ENCODE measurements at regions not wholly inside any gene's neighbourhood (a gene's known extent, or its start where the extent isn't known, plus 50 kb on each side); places are given as distances from the start of the nearest gene placed in this dataset.

DNA sequence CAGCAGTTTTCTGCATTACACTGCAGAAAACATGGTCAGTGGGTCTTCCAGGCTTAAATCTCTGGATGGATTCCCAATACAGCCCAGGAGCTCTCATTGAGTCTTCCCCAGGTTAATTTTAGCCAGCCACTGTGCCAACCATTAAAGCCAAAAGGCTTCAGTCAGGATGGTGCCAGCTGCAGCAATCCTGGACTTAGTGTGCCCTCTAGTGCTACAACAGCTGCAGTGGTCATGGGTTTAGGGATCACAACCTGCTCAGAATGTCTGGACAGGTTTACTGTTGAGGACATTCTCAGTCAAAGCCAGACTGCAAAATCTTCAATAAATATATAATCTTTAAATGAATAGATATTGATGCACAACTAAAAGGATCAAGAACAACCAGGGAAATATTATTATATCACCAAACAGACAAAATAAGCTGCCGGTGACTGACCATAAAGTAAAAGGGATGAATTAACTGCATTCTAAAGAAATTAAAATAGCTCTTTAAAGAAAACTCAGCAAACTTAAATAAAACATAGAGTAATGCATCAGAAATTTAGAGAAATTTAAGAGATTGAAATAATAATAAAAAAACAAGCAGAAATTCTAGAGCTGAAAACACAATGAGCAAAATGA is 639.9 kb downstream of the SPOCK3 start:
- DNase-seq (ENCODE audit: insufficient read length, low spot score) = peak; percentile 63
- peak; percentile 88 for FAIRE-seq

DNA sequence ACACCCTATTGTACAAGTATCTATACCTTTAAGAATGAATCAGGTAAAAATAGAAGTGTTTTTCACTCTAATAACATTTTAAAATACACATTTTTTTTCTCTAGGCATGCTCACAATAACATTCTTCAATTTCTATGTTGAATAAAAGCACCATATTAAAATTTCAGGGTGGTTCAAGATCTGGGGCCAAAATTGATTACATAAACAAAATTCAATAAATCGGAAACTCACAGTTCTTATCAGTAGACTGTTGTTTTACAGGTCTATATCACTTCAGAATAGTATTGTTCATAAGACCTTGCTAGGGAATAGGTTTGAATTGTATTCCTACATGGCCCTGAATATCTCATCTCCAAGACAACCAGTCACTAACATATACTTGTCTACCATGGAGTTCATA is 634.0 kb downstream of the SPOCK3 start:
- no peak for FAIRE-seq
- DNase-seq (ENCODE audit: insufficient read length, low spot score) = no peak

DNA sequence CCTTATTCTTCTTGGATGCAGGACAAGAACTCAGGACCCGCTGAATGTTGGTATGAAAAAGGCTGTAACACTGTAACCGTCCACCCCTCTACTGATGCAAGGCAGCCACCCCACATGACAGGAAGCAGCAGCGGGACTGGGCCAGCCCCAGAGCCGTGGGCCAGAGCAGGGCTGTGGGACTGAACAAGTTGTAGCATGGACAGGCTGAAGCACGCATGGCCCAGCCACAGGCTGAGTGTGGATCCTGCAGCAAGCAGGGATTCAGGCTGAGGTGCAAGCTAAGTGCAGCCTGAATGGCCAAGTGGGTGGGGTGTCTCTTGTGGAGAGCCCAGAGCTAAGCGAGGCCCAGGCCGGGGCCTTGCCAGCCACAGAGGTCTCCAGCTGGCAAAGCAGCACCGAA is 632.2 kb downstream of the SPOCK3 start:
- FAIRE-seq = no peak
- no peak for DNase-seq (ENCODE audit: insufficient read length, low spot score)

DNA sequence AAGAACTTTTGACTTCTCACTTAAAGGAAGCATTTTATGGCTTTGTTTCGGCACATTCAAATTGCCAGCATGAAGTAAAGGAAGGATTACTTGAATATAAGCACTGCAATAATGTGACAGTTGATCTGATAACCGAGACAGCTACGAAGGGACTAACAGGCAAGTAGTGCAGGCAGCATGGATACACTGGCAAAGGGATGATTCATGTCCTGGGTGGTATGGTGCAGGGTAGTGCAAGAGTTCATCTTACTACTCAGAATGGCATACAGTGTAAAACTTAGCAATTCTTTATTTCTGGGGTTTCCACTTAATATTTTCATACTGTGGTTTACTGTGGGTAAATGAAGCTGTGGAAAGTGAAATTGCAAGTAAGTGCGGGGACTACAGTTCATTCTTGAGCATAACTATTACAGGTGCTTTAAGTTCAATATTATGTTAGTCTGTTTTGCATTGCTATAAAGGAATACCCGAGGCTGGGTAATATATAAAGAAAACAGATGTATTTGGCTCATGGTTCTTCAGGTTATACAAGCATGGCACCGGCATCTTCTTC is 611.8 kb downstream of the SPOCK3 start:
- peak; percentile 74 for FAIRE-seq

DNA sequence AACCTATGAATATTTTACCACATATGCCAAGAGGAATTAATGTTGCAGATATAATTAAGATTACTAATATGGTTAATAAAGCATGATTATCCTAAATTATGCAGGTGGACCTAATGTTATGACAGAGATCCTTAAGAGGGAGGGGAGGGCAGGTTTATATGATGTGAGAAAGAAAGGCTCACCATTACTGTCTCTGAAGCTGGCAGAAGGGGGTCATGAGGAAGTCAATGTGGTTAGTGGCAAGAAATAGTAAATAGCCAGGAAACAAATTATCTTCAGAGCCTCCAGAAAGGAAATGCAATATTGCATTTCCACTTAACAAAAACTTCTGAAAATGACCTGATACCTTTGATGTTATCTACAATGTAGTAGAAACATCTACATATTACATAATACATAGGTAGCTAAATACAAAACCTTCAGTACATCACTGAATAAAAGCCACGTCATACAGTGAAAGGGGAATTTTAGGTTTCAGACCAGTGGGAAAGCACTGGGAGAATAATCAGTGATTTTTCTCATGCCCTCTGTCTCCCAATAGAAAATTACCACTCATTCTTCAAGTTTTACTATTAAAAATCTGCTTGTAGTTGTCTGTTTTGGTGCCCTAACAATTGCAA is 609.2 kb downstream of the SPOCK3 start:
- FAIRE-seq (no peak), DNase-seq (ENCODE audit: insufficient read length, low spot score) (no peak)

More for the DNA sequence above, 611.8 kb downstream of the SPOCK3 start:
- DNase-seq (ENCODE audit: insufficient read length, low spot score) = peak; percentile 2

DNA sequence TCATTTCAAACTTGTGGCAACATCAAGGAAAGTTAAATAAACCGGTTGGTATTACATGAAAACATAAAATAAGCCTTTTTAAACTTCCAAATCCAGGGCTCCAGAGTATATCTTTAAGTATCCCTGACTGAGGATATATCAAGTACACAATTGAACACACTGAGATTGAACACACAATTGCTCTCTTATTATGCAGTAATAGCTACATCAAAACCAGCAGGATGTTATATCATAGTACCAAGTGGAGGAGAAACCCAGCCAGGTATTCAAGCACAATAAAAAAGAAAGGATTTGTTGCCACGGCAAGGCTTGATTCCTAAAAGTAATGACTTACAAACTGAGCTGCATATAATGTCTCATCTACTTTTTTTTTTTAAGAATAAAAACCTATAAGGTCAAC is 605.8 kb downstream of the SPOCK3 start:
- no peak for FAIRE-seq

DNA sequence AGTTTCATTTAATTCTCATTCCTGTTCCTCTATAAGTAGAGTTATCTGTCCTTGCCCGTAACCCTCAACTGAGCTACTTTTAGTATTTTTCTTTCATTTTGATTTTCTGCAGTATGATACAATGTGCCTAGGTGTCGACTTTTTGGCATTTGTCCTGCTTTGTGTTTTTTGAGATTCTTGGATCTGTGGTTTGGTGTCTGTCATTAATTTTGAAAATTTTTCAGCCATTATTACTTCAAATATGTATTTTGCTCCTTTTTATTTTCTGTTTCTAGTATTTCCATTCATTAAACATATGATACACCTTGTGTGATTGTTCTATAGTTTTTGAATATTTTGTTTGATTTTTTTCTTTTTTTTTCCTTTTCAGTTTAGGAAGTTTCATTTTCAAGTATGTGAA is 598.9 kb downstream of the SPOCK3 start:
- no peak for FAIRE-seq

More for the DNA sequence above, 605.8 kb downstream of the SPOCK3 start:
- no peak for DNase-seq (ENCODE audit: insufficient read length, low spot score)

DNA sequence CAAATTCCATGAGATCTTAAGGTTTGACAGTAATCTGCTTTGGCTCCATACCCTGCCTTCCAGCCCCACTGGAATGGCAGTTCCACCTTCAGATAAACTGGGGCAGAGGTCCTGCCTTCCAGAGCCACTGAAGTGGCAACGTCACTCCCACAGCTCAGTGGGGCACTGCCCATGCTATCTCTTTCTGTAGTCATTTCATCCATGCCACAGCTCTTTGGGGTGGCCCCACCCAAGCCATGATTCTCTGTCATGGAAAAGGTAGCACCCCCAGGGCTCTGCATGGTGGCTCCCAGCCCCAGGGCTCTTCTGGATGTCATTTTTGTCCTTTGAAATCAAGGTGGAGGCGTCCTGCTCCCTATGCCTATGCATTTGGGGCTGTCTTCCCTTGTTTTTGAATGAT is 596.5 kb downstream of the SPOCK3 start:
- DNase-seq (ENCODE audit: insufficient read length, low spot score) = no peak
- no peak for FAIRE-seq

More for the DNA sequence above, 598.9 kb downstream of the SPOCK3 start:
- DNase-seq (ENCODE audit: insufficient read length, low spot score) = no peak

DNA sequence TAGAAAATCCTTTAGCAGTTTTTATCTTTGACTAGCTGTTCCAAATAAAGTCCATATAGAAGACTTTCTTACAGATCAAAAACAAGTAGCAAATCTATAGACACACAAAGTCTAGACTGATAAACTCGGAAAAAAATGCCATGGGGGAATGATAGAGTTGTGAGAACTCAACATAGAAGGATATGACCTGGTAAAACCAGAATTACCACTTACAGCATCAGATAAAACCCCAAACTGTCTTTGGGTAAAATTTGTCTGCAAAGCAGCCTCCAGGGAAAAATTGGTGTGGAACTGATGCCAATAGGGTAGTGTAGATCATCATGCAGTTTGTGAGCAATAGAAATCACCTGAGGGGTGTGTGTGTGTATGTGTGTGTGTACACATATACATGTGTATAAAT is 579.1 kb downstream of the SPOCK3 start:
- FAIRE-seq (no peak), DNase-seq (ENCODE audit: insufficient read length, low spot score) (no peak)

DNA sequence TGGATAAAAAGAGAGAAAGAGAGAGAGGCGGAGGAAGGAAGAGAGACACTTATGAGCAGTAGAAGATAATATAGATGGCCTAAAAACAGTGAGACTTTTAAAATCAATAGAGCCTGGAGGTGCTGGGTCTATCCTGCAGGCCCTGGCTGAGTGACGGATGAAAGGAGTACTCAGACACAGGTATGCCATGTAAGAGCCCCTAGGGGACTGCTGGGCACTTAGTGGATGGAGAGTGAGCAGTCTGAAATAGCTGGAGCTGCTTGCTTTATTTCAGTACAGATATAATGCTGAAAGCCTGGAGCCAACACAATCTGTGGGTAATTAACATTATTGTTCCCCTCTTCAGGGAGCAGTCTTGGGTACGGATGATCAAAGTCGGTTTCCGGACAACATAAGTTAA is 578.6 kb downstream of the SPOCK3 start:
- DNase-seq (ENCODE audit: insufficient read length, low spot score) (no peak), FAIRE-seq (no peak)

DNA sequence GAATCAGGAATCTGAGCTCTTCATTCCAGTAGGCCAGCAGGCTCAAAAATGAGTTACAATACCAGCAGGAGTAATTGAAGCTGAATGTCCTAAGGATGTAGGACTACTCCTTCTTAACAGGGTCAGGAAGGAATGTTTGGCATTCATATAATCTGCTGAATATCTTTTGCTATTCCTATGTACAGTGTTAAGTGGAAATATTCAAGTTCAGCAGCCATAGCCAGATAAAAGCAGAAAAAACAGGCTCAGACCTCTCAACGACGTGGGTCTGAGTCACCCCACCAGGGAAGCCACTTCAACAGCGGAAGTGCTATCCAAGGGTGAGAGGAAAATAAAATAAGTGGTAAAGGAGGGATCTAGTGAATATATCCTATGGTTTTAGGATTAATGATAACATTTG is 577.0 kb downstream of the SPOCK3 start:
- FAIRE-seq (peak; percentile 71), DNase-seq (ENCODE audit: insufficient read length, low spot score) (peak; percentile 13)

DNA sequence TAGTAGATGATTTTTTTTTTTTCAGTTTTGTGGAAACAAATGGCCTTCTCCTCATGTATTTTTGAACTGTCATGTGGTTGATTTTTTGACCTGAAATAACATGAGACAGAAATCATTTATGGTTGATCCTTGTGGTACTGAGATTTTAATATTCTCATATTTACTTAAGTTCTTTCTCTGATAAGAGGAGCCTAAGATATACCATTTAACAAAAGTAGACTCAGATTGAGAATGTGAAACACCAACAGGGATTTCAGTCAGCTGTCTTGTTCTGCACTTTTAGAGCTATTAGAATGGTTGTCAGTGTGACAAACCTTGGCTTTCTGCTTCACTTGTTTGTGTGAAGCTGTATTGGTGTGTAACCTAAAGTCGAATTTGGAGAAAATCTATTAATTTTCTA is 575.7 kb downstream of the SPOCK3 start:
- FAIRE-seq = no peak
- no peak for DNase-seq (ENCODE audit: insufficient read length, low spot score)

DNA sequence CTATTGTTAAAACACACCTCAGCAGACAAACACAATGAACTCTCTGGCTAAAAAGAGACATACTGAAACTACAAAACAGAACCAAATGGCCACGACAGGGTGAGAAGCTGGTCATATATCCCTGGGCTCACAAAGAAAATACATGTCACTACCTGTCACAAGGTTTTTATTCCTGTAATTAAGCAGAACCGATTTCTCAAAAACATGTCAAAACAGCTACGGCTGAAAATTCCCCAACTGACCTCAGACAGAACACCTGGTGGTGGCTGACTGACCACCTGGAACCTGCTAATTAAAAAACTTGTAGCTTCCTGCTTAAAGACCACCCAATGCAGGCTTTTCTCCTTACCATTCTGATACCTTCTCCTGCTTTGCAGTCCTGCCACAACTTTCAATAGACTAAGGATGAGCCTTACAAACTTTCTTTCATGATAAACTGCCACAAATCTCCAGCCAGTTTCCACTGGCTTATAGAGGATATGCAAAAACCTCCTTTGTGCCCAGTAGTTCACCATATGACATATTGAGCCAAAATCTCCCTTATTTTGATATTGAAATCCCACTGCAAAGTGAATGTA is 571.9 kb downstream of the SPOCK3 start:
- no peak for FAIRE-seq
- no peak for DNase-seq (ENCODE audit: insufficient read length, low spot score)

DNA sequence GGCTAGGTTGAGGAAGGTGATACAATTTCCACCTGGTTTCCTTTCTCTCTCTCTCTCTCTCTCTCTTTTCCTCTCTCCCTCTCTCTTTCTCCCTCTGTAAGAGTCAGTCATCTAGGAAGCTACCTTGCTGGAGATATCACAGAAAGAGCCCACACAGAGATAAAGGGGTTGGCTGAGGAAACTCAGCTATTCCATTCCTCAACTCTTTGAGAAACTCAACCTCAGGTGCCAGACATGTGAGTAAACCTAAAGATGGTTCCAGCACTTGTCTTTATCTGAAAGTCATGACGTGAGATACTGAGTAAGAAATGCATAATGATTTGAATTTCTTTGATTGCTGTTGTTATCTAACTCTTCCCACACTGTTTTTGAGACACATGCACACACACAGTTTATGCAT is 564.0 kb downstream of the SPOCK3 start:
- no peak for FAIRE-seq

DNA sequence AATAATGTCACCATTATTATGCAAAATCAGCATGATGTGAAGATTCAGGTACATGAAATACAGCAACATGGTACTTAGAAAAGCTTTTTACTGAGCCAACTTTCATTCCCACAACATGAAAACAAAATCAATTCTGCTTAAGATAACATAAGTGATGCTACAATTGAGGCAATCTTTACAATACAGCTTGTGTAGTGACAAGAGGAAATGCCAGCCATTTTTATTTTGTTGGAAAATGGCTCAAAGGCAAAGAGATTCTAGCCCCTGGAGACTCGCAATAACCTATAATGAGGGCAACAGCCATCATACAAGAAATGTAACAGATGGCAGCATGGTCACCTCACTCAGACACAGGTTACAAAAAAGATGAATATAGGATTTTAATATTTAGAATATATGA is 560.4 kb downstream of the SPOCK3 start:
- FAIRE-seq (no peak), DNase-seq (ENCODE audit: insufficient read length, low spot score) (no peak)

More for the DNA sequence above, 564.0 kb downstream of the SPOCK3 start:
- no peak for DNase-seq (ENCODE audit: insufficient read length, low spot score)

DNA sequence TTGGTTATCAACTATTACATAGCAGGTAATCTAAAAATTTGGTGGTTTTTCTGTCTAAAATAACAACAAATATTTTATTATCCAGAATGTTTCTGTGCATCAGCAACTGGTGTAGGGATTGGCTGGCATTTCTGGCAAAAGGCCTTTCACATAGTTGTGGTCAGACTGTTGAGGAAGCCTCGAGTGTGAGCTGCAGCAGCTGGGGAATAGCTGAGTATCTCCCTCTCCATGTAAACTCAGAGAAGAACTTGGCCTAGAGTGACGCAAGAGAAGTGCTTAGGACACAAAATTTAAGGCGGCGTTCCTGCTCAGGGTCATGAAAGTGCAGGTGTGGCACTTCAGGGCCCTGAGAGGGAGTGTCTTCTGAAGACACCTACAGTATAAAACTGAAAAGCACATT is 558.9 kb downstream of the SPOCK3 start:
- FAIRE-seq (peak; percentile 51), DNase-seq (ENCODE audit: insufficient read length, low spot score) (peak; percentile 71)

DNA sequence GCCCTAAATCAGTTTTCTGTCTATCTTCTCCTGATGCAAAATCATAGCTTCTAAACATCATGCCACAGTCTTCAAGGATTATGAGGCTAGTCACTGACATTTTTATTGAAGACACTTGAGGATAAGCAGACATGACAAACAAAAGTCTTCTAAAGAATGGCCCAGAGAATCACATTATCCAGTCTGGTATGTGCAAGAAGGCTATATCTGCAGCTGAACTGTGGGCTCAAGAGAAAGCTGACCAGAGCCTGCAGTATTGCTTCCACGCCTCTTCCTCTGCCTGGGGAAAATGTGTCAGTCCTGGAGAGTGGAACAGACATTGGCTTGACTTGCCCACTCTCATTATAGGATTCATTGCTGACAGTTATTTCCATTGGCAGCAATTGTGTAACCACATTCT is 553.5 kb downstream of the SPOCK3 start:
- no peak for FAIRE-seq
- DNase-seq (ENCODE audit: insufficient read length, low spot score) = no peak

DNA sequence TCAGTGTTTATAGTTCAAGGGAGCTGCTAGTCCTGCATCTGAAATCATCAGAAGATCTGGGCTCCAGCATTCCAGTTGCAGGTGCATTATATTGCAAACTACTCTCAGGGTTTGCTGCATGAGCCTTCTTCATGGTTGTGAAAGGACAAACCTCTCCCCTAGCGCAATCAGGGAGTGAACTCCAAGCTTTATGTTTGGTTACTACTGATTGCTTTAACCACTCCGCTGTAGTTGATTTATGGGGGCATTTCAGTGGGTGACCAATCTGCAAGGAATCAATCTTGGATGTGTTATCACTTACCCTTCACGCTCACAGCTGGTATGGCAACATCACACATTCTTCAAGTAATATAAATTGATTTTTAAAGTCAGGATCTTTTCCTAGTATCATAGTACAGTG is 552.1 kb downstream of the SPOCK3 start:
- no peak for DNase-seq (ENCODE audit: insufficient read length, low spot score)
- FAIRE-seq = no peak
